Limb (tissue), 2 donors: ENCODE measurements at regions not wholly inside any gene's neighbourhood (a gene's known extent, or its start where the extent isn't known, plus 50 kb on each side); places are given as distances from the start of the nearest gene placed in this dataset.
"Not testable (repeated sequence)": the region's sequence is repeated elsewhere in the genome, so short reads cannot be mapped to it uniquely, and the experiment has no call there.

Experiments used
- DNase-seq, 2 donors: peaks; one replicate each; pipeline ENCODE4 v3.0.0-alpha.2; 2016; ENCODE audit errors: extremely low spot score in 2 of 2

DNA sequence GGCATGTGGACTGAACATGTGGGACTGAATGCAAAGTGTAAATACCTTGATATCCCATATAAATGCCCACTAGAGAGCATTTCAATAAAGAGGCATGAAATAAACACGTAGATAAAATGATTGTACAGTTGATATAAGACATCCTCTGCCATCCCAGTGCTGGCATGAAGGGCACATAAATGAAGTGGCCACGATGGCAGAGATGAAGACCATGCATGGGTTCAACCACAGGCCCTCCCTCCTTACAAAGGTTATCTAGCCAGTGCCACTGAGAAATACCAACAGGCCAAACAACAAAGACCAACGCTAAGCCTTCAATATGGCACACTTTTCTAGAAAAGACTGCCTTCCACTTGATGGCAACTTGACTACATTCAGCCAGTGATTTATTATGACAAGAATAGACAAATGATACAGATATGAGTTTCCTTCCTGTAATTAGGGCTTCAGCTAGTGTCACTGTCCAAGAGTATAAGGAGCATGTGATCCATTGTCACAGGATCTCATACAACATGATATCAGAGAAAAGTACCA is 493.9 kb upstream of the MAP2 start:
- DNase-seq: no peak

GRCh38 chr2:208935531-208935930 is 488.3 kb upstream of the MAP2 start:
- DNase-seq: no peak

GRCh38 chr2:208937521-208937920 is 486.3 kb upstream of the MAP2 start:
- no peak for DNase-seq

DNA sequence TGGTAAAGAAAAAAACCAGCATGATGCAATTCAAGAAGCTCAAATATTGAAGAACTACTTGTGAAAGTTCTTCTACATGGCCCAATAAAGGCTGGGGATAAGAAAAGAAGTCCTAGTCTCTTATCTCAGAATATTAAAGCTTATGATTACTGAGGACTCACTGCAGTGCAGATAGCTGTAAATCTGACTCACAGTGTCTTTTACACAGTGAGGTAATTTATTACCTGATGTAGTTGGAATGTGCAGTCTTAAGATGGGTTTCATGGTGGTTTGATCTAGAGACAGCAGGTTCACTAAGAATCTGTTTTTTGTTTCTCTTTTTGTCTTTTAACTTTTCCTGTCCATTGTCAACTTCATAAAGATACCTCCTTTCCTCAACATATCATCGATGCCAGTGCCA is 484.0 kb upstream of the MAP2 start:
- no peak for DNase-seq

GRCh38 chr2:208945719-208946256 is 478.1 kb upstream of the MAP2 start:
- no peak for DNase-seq

DNA sequence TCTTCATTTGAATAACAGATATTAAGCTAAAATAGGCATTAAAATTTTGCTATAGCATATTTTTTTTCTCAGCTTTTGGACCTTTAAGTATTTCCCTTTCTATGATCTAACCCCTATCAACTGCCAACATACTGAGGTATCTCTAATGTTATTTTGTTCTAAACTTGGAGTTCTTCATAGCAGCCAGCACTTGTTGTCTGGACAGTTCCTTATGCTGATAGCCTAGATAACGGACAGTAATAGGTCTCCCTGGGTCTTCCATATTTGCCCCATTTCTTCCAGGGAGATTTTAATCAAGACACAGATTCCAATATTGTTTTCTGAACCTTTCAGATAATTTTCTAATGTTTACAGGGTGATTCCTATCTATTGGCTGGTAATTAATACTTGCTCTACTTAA is 475.8 kb upstream of the MAP2 start:
- no peak for DNase-seq

DNA sequence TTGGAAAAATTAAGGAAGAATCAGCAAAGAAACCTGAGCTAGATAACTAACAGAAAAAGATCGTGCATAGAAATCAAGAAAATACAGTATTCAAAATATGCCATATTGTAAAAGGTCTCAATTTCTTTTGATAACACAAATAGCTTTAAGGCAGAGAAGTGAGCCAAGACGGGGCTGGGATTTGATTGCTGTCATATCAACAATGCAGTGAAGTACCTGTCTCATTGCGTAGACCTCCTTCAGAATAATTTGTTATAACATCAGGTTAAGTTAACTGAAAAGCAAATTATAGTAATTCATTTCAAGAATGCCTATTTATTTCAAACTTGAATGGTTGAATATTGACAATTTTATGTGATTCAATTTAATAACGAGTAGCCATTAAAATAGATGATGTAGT is 453.8 kb upstream of the MAP2 start:
- DNase-seq: no peak

DNA sequence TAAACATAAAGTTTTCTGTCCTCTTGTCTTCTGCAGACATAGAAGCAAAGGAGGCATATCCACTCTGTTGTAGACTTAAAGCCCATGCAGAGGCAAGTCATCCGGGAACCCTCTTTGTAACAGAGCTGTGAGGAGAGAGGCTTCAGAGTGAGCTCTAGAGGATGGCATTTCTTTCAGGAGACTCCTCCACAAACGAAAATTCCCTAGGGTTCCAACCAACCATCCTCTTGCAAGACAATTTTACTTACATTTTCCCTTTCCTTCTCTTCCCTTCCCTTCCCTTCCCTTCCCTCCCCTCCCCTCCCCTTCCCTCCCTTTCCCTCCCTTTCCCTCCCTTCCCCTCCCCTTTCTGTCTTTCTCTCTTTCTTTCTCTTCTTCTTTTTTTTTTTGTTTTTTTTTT is 446.3 kb upstream of the MAP2 start:
- DNase-seq: no peak

DNA sequence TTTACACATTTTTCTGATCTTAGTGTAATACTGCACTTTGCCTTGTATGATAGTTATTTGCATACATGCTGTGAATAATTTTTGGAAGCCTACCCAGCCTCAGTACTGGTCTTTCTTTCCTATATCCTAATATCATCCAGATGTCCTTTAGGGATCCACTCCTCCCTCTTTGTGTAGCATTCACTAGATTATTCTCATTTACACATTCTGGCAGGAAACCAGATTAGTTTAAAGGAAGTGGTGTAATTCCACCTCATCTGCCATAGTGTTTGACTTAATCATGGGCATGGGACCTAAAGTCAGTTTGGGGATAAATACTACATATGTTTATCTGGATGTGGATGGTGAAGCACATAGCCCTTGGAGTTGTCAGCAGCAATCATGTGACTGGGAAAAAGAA is 444.9 kb upstream of the MAP2 start:
- peak in 1 of 2 donors; percentile 41 for DNase-seq

GRCh38 chr2:208980321-208980720 is 443.5 kb upstream of the MAP2 start:
- DNase-seq: no peak

DNA sequence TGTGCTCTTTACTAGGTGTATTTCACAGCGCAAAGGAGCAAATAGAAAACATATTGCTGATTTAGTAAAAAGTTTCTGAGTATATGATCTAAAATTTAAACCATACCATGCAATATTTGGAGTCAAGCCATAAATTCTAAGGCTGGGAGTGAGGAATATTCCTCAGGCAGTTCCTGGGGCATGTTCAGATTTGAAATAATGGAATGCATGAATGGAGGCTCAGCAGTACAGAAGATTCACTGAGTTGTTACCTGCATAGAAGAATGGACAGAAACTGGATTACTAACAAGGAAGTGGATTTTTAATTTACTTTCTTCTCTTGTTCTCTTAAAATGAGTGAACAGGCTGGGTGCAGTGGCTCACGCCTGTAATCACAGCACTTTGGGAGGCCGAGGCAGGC is 441.0 kb upstream of the MAP2 start:
- no peak for DNase-seq

GRCh38 chr2:208983486-208983885 is 440.4 kb upstream of the MAP2 start:
- DNase-seq: no peak

GRCh38 chr2:208984376-208985090 is 439.3 kb upstream of the MAP2 start:
- DNase-seq: no peak

GRCh38 chr2:208985644-208986043 is 438.2 kb upstream of the MAP2 start:
- no peak for DNase-seq

- no peak for DNase-seq
These were observed 433.1 kb upstream of the MAP2 start for GRCh38 chr2:208990716-208991115.

DNA sequence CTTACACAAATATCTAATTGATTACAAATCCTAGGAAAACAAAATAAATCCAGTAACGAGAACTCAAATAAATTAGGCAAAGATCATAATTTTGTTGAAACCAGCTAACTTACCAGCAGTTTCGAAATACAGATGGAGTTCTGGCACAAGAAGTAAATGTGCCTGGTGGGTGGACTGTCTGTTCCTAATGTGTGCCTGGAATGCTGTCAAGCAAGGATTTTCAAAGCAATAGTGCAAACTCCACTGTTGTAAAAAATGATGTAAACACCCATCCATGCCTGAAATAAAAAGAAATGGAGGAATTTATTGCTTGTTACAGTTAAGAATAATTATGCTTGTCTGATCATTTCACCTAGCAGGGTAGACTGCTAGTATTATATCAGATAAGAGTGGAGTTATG is 423.9 kb upstream of the MAP2 start:
- DNase-seq: no peak

GRCh38 chr2:209002054-209002453 is 421.8 kb upstream of the MAP2 start:
- no peak for DNase-seq

DNA sequence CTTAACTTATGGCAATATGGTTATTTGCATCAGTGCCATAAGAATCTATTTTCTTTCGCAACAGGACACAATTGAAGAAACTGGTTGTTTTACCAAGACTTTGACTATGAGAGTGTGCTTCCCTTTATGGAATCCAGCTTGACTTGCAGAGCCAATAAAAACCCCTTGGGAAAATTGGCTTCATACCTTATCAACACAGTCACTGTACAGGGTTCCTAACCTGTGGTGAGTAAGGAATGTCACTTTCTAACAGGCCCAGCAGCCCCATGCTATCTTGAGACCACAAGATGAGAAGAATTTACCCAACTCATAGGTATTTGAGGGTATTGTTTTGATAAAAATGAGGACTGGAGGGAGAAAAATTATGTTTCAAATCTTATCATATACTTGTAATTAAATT is 418.5 kb upstream of the MAP2 start:
- no peak for DNase-seq

- no peak for DNase-seq
These were observed 415.1 kb upstream of the MAP2 start for GRCh38 chr2:209008636-209009287.

DNA sequence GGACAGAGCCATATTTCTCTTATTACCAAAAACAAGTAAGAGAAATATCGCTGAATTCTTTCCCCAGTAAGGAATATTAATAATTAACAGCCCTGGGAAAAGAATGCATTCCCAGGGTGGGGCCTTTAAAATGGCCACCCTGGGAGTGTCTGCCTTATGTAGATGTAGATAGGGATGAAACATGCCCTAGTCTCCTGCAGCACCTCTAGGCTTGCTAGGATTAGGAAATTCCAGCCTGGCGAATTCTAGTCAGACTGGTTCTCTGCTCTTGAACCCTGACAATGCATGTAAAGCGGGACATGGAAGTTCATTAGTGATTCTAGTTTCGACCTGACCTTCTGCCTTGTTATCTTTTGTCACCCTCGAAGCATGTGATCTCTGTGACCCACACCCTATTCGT is 405.2 kb upstream of the MAP2 start:
- not testable (repeated sequence) for DNase-seq

DNA sequence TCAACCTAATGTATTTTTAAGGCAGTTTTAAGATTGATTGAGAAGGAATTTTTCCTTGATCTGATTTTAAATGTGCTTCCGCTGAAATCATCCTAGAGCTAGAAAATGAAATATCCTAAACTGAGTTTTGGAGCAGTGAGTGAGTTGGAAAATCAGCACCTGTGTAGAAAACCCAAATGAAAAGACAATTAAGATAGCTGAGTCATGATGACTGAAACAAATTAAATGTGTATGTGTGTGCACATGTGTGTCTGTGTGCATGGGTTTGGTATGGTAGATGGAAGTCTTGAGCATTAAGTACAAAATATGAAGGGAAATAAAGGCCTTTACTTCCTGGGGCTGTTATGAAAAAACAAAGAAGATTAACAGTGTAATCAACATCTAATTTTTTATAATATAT is 394.6 kb upstream of the MAP2 start:
- no peak for DNase-seq

- DNase-seq: no peak
These were observed 379.5 kb upstream of the MAP2 start for GRCh38 chr2:209044307-209044706.

DNA sequence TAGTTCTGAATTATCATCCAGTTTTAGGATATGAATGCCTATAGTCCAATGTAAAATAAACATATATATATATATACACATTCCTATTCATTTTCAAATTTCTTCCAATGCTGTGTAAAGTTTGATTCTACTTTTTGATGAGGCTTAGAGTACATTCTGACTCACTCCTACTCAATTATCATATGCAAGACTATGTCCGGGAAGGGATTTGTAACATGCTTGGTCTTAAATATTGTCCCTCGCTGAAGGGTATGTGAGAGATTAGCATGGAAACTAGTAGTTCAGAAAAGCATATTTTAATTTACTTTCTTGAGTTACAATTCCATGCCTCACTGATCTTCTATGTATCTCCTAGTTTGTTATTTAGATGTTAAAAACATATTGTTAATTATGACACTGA is 377.7 kb upstream of the MAP2 start:
- DNase-seq: no peak
